MM.1S (cell line): ENCODE measurements at regions not wholly inside any gene's neighbourhood (a gene's known extent, or its start where the extent isn't known, plus 50 kb on each side); places are given as distances from the start of the nearest gene placed in this dataset.

Experiments
- EZH2 ChIP-seq: fragments of 300-600 bp; sonication (generic); optimal IDR thresholded peaks from 2 replicates; pipeline ENCODE3; 2017; ENCODE audit warnings: low read depth, mild to moderate bottlenecking, antibody characterized with exemption, low read length, mixed read lengths
- EZH2phosphoT487 ChIP-seq: fragments of 300-600 bp; sonication (generic); IDR thresholded peaks from 2 replicates; pipeline ENCODE4 v1.6.1; 2018; ENCODE audit warnings: antibody characterized with exemption, low read length
- TF ChIP-seq, protein P1 (sequence below): fragments of 300-600 bp; sonication (generic); IDR thresholded peaks from 2 replicates; pipeline ENCODE4 v1.5.1; 2016; ENCODE audit warnings: antibody characterized with exemption, low read length, mixed read lengths

DNA sequence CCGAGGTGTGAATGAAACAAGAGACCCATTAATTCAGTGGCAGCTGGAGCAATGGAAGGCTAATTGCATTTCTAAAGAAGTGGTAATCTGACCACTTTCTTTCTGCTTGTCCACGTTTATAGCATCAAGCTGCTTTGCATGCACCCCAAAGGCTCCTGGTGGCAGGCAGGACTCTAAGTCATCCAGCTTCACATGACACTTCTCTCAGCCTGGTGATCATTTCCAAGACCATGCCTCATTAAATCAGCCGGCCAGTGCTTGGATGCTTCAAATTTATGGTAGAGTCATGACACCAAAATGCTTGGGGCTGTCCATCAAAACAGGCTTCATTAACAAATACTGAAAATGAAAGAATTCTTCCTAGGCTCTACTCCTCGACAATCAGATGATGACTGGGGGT lies 614.9 kb downstream of the DOK5 start:
- TF ChIP-seq, protein P1, sequence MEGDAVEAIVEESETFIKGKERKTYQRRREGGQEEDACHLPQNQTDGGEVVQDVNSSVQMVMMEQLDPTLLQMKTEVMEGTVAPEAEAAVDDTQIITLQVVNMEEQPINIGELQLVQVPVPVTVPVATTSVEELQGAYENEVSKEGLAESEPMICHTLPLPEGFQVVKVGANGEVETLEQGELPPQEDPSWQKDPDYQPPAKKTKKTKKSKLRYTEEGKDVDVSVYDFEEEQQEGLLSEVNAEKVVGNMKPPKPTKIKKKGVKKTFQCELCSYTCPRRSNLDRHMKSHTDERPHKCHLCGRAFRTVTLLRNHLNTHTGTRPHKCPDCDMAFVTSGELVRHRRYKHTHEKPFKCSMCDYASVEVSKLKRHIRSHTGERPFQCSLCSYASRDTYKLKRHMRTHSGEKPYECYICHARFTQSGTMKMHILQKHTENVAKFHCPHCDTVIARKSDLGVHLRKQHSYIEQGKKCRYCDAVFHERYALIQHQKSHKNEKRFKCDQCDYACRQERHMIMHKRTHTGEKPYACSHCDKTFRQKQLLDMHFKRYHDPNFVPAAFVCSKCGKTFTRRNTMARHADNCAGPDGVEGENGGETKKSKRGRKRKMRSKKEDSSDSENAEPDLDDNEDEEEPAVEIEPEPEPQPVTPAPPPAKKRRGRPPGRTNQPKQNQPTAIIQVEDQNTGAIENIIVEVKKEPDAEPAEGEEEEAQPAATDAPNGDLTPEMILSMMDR: no peak
- TF ChIP-seq EZH2 (no peak), EZH2phosphoT487 (no peak)
